Breast epithelium (tissue), 4 donors: ENCODE measurements at regions not wholly inside any gene's neighbourhood (a gene's known extent, or its start where the extent isn't known, plus 50 kb on each side); places are given as distances from the start of the nearest gene placed in this dataset.

Source experiments
- DNase-seq, 2 donors: peaks; one replicate each; pipeline ENCODE4 v3.0.0-alpha.2; 2019; ENCODE audit warnings: low spot score in 2 of 2
- H3K27ac ChIP-seq, 2 donors: fragments of 200-600 bp; sonication (generic) in 1 of 2; one replicate each; pipeline ENCODE4 v1.5.1; 2016 to 2019; ENCODE audit warnings: mild to moderate bottlenecking in 1 of 2
- H3K27me3 ChIP-seq, 2 donors: fragments of 200-600 bp; sonication (generic) in 1 of 2; one replicate each; pipeline versions ENCODE4 v1.5.1 to v1.6.0; 2017 to 2019; ENCODE audit warnings: control low read depth in 1 of 2, mild to moderate bottlenecking in 1 of 2
- H3K36me3 ChIP-seq: fragments of 200-600 bp; one replicate; pipeline ENCODE4 v1.5.1; 2019
- H3K4me1 ChIP-seq, 2 donors: fragments of 200-600 bp; sonication (generic); one replicate each; pipeline ENCODE4 v1.5.1; 2016 to 2019; ENCODE audit warnings: control low read depth in 1 of 2
- H3K4me3 ChIP-seq, 3 donors: fragments of 200-600 bp; sonication (generic); 1 replicate in 2 of 3; 2 replicates in 1 of 3; pipeline ENCODE4 v1.5.1; 2016 to 2019; ENCODE audit warnings: mild to moderate bottlenecking in 3 of 3, moderate library complexity in 2 of 3
- H3K9me3 ChIP-seq, 2 donors: fragments of 200-600 bp; sonication (generic) in 1 of 2; one replicate each; pipeline ENCODE4 v1.5.1; 2016 to 2019; ENCODE audit warnings: control low read depth in 1 of 2
- CTCF ChIP-seq, 3 donors: fragments of 450-650 bp; IDR thresholded peaks; one replicate each; pipeline ENCODE4 v1.5.1; 2016 to 2017; ENCODE audit warnings: antibody characterized with exemption in 3 of 3, mild to moderate bottlenecking in 3 of 3, moderate library complexity in 3 of 3
- POLR2A ChIP-seq: fragments of 450-650 bp; IDR thresholded peaks from one replicate; pipeline ENCODE4 v1.6.1; 2016; ENCODE audit warnings: antibody characterized with exemption, mild to moderate bottlenecking, moderate library complexity
- POLR2AphosphoS5 ChIP-seq, 3 donors: sonication (generic); formaldehyde crosslinking; IDR thresholded peaks; one replicate each; pipeline ENCODE4 v1.6.1; 2017; ENCODE audit warnings: antibody characterized with exemption in 3 of 3
- intact Hi-C: fragments of 100-400 bp; cut with DNase I; formaldehyde crosslinking; loops from one replicate; pipeline ENCODE4 v1.15.1; 2023; ENCODE audit warnings: low total_unique reads

GRCh38 chrX:74180716-74181115, 123.3 kb upstream of the ZCCHC13 start:
- no peaks in the 10 kb centered on the region for H3K36me3 ChIP-seq
- no peak overlapping the region for H3K4me3 ChIP-seq
- peaks cover 0 to 10% of the 10 kb centered on the region in 2 donors for H3K27me3 ChIP-seq
- intact Hi-C loops: no loop called here
- no peak overlapping the region for H3K27ac ChIP-seq
- no peaks in the 10 kb centered on the region for H3K4me1 ChIP-seq
- no peak for DNase-seq
- H3K9me3 ChIP-seq: peaks cover 0 to 5% of the 10 kb centered on the region in 2 donors
- TF ChIP-seq POLR2AphosphoS5 (IDR thresholded peaks at IDR 0.05) (no peak), CTCF (IDR thresholded peaks at IDR 0.05) (no peak), POLR2A (no peak)

DNA sequence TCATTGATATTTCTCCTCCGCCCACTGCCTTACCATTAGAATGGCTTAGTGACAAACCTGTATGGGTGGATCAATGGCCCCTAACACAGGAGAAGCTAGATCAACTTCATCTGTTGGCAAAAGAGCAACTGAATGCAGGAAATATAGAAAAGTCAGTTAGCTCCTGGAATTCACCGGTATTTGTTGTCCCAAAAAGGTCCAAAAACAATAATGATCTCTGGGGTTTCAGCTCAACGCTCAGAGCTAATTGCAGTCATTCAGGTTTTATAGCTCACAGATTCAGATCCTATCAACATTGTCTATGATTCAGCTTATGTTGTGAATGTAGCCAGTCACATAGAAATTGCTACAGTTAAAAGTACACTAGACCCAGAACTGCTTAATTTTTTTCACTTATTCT, 124.0 kb upstream of the ZCCHC13 start:
- no peak overlapping the region for H3K4me3 ChIP-seq
- peaks cover 0 to 10% of the 10 kb centered on the region in 2 donors for H3K27me3 ChIP-seq
- TF ChIP-seq POLR2A (no peak), POLR2AphosphoS5 (IDR thresholded peaks at IDR 0.05) (no peak), CTCF (IDR thresholded peaks at IDR 0.05) (no peak)
- H3K27ac ChIP-seq: no peak overlapping the region
- no peaks in the 10 kb centered on the region for H3K36me3 ChIP-seq
- peaks cover 0 to 5% of the 10 kb centered on the region in 2 donors for H3K9me3 ChIP-seq
- intact Hi-C loops: no loop called here
- DNase-seq: no peak
- H3K4me1 ChIP-seq: no peaks in the 10 kb centered on the region

DNA sequence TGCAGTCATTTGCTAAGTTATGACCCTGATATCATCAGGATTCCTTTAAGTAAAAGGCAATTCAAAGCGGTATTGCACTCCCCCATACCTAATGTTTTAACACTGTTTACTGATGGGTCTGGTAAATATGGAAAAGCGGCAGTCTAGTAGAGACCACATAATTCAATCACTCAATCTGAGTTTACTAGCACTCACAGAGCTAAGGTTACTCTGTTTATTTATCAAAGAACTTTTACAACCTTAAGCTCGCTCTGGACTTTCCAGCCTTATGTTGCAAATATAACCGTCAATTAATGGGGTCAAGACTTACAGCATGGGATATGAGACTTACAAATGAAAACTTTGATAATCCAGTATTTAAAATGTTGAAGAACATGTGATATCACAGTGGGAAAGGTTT, 124.5 kb upstream of the ZCCHC13 start:
- no peak for TF ChIP-seq CTCF (IDR thresholded peaks at IDR 0.05)
- TF ChIP-seq POLR2A: no peak
- H3K4me1 ChIP-seq: no peaks in the 10 kb centered on the region
- H3K9me3 ChIP-seq: peaks cover 0 to 6% of the 10 kb centered on the region in 2 donors
- peaks cover 0 to 10% of the 10 kb centered on the region in 2 donors for H3K27me3 ChIP-seq
- intact Hi-C loops: no loop called here
- H3K27ac ChIP-seq: no peak overlapping the region
- H3K36me3 ChIP-seq: no peaks in the 10 kb centered on the region
- no peak overlapping the region for H3K4me3 ChIP-seq
- no peak for DNase-seq

- H3K27ac ChIP-seq: no peak overlapping the region
- no peaks in the 10 kb centered on the region for H3K36me3 ChIP-seq
- no peak for DNase-seq
- intact Hi-C loops: no loop called here
- peaks cover 0 to 10% of the 10 kb centered on the region in 2 donors for H3K27me3 ChIP-seq
- H3K4me1 ChIP-seq: no peaks in the 10 kb centered on the region
- no peak for TF ChIP-seq CTCF (IDR thresholded peaks at IDR 0.05)
- H3K4me3 ChIP-seq: no peak overlapping the region
- peaks cover 0 to 11% of the 10 kb centered on the region in 2 donors for H3K9me3 ChIP-seq
Observed at GRCh38 chrX:74179071-74179470, 124.9 kb upstream of the ZCCHC13 start.

- TF ChIP-seq POLR2AphosphoS5 (IDR thresholded peaks at IDR 0.05): no peak
- TF ChIP-seq CTCF (IDR thresholded peaks at IDR 0.05): no peak
- TF ChIP-seq POLR2A: no peak
- intact Hi-C loops: no loop called here
- H3K4me3 ChIP-seq: no peak overlapping the region
- H3K9me3 ChIP-seq: peaks cover 0 to 16% of the 10 kb centered on the region in 2 donors
- no peak for DNase-seq
- no peak overlapping the region for H3K27ac ChIP-seq
- no peaks in the 10 kb centered on the region for H3K4me1 ChIP-seq
- H3K27me3 ChIP-seq: peaks cover 0 to 4% of the 10 kb centered on the region in 2 donors
- no peaks in the 10 kb centered on the region for H3K36me3 ChIP-seq
Observed at GRCh38 chrX:74178536-74178935, 125.4 kb upstream of the ZCCHC13 start.
